SK-N-MC (cell line): ENCODE measurements at regions not wholly inside any gene's neighbourhood (a gene's known extent, or its start where the extent isn't known, plus 50 kb on each side); places are given as distances from the start of the nearest gene placed in this dataset.

Experiments
- DNase-seq: peaks from one replicate; pipeline ENCODE4 v3.0.0-alpha.2; 2011; ENCODE audit warnings: low read depth, low spot score
- H3K27ac ChIP-seq: fragments of 200-600 bp; sonication (generic); 2 replicates; pipeline ENCODE4 v1.5.1; 2016; ENCODE audit warnings: mixed run types
- H3K36me3 ChIP-seq: fragments of 200-600 bp; sonication (generic); 2 replicates; pipeline ENCODE4 v1.6.1; 2017; ENCODE audit warnings: antibody characterized with exemption, low read length, mixed read lengths; ENCODE audit not compliant: insufficient read depth
- H3K4me3 ChIP-seq: fragments of 200-600 bp; sonication (generic); 2 replicates; pipeline ENCODE4 v1.5.1; 2016
- H3K9ac ChIP-seq: fragments of 200-600 bp; sonication (generic); 2 replicates; pipeline ENCODE4 v1.8.0; 2017; ENCODE audit warnings: mixed run types, mixed read lengths; ENCODE audit not compliant: insufficient read length
- H3K9me3 ChIP-seq: fragments of 200-600 bp; sonication (generic); 2 replicates; pipeline ENCODE4 v1.6.1; 2017; ENCODE audit warnings: low read depth, mild to moderate bottlenecking, antibody characterized with exemption, low read length, moderate library complexity, mixed read lengths
- EZH2 ChIP-seq: fragments of 200-600 bp; sonication (generic); IDR thresholded peaks from one replicate; pipeline ENCODE4 v1.6.1; 2017; ENCODE audit warnings: antibody characterized with exemption
- FOXP2 ChIP-seq: optimal IDR thresholded peaks from 2 replicates; pipeline ENCODE3; 2011; ENCODE audit warnings: mild to moderate bottlenecking, moderate library complexity; ENCODE audit not compliant: insufficient read depth; ENCODE audit errors: extremely low read length, control extremely low read depth
- POLR2AphosphoS5 ChIP-seq: IDR thresholded peaks from 2 replicates; pipeline ENCODE4 v1.6.1; 2012; ENCODE audit warnings: mild to moderate bottlenecking, low read depth, low read length, borderline replicate concordance

- no peak for DNase-seq
- TF ChIP-seq EZH2, result no peak
- TF ChIP-seq FOXP2, result no peak
- no peak for TF ChIP-seq POLR2AphosphoS5
- no peak overlapping the region for H3K27ac ChIP-seq
- no peak overlapping the region for H3K4me3 ChIP-seq
- H3K9ac ChIP-seq, result no peak overlapping the region
- no peaks in the 10 kb centered on the region for H3K9me3 ChIP-seq
- H3K36me3 ChIP-seq, result no peaks in the 10 kb centered on the region
Measured at GRCh38 chr10:6729071-6729774, 149.1 kb upstream of the PRKCQ start.

GRCh38 chr10:6726924-6727323 lies 146.8 kb upstream of the PRKCQ start:
- H3K4me3 ChIP-seq, result no peak overlapping the region
- no peak for TF ChIP-seq FOXP2
- no peak for TF ChIP-seq POLR2AphosphoS5
- no peak for TF ChIP-seq EZH2
- no peaks in the 10 kb centered on the region for H3K36me3 ChIP-seq
- no peak for DNase-seq
- H3K27ac ChIP-seq, result no peak overlapping the region
- no peak overlapping the region for H3K9ac ChIP-seq
- no peaks in the 10 kb centered on the region for H3K9me3 ChIP-seq

- H3K4me3 ChIP-seq, result no peak overlapping the region
- TF ChIP-seq EZH2, result no peak
- no peak for TF ChIP-seq POLR2AphosphoS5
- no peak for TF ChIP-seq FOXP2
- no peak for DNase-seq
- no peaks in the 10 kb centered on the region for H3K36me3 ChIP-seq
- H3K27ac ChIP-seq, result no peak overlapping the region
- no peaks in the 10 kb centered on the region for H3K9me3 ChIP-seq
- no peak overlapping the region for H3K9ac ChIP-seq
Measured at GRCh38 chr10:6722616-6723004, 142.5 kb upstream of the PRKCQ start.

- Histone ChIP-seq H3K9ac (no peak overlapping the region), H3K4me3 (no peak overlapping the region)
- no peak for DNase-seq
Measured at GRCh38 chr10:6721964-6722615, 142.0 kb upstream of the PRKCQ start.

GRCh38 chr10:6721480-6721879 lies 141.4 kb upstream of the PRKCQ start:
- Histone ChIP-seq H3K36me3 (no peaks in the 10 kb centered on the region), H3K9ac (no peak overlapping the region), H3K27ac (no peak overlapping the region), H3K4me3 (no peak overlapping the region), H3K9me3 (no peaks in the 10 kb centered on the region)
- no peak for TF ChIP-seq POLR2AphosphoS5
- TF ChIP-seq FOXP2, result no peak
- TF ChIP-seq EZH2, result no peak
- no peak for DNase-seq

More at GRCh38 chr10:6721964-6722615, 142.0 kb upstream of the PRKCQ start:
- Histone ChIP-seq H3K27ac (no peak overlapping the region), H3K36me3 (no peaks in the 10 kb centered on the region), H3K9me3 (no peaks in the 10 kb centered on the region)
- no peak for TF ChIP-seq EZH2
- TF ChIP-seq FOXP2, result no peak
- TF ChIP-seq POLR2AphosphoS5, result no peak

- Histone ChIP-seq H3K4me3 (no peak overlapping the region), H3K9ac (no peak overlapping the region), H3K27ac (no peak overlapping the region), H3K9me3 (no peaks in the 10 kb centered on the region), H3K36me3 (no peaks in the 10 kb centered on the region)
- DNase-seq, result no peak
- TF ChIP-seq POLR2AphosphoS5, result no peak
- no peak for TF ChIP-seq EZH2
- TF ChIP-seq FOXP2, result no peak
Measured at GRCh38 chr10:6719561-6719960, 139.5 kb upstream of the PRKCQ start.

GRCh38 chr10:6718550-6718949 lies 138.5 kb upstream of the PRKCQ start:
- no peak for DNase-seq
- Histone ChIP-seq H3K9me3 (no peaks in the 10 kb centered on the region), H3K9ac (no peak overlapping the region), H3K4me3 (no peak overlapping the region), H3K36me3 (no peaks in the 10 kb centered on the region), H3K27ac (no peak overlapping the region)
- TF ChIP-seq EZH2 (no peak), POLR2AphosphoS5 (no peak), FOXP2 (no peak)

GRCh38 chr10:6716516-6716915 lies 136.4 kb upstream of the PRKCQ start:
- H3K4me3 ChIP-seq, result no peak overlapping the region
- no peak overlapping the region for H3K9ac ChIP-seq
- no peaks in the 10 kb centered on the region for H3K36me3 ChIP-seq
- H3K27ac ChIP-seq, result no peak overlapping the region
- no peak for DNase-seq
- no peak for TF ChIP-seq POLR2AphosphoS5
- no peak for TF ChIP-seq FOXP2
- no peak for TF ChIP-seq EZH2
- no peaks in the 10 kb centered on the region for H3K9me3 ChIP-seq
